Ovary (tissue), 7 donors: ENCODE measurements at regions not wholly inside any gene's neighbourhood (a gene's known extent, or its start where the extent isn't known, plus 50 kb on each side); places are given as distances from the start of the nearest gene placed in this dataset.

Experiments used
- DNase-seq, 5 donors: peaks; one replicate each; pipeline ENCODE4 v3.0.0-alpha.2; 2019 to 2020
- H3K27ac ChIP-seq, 2 donors: fragments of 200-600 bp; one replicate each; pipeline versions ENCODE4 v1.5.1 to v1.8.0; 2019 to 2022
- H3K27me3 ChIP-seq: fragments of 200-600 bp; one replicate; pipeline ENCODE4 v1.8.0; 2022
- H3K36me3 ChIP-seq: fragments of 200-600 bp; sonication (generic); one replicate; pipeline ENCODE4 v1.5.1; 2019
- H3K4me1 ChIP-seq: one replicate; pipeline ENCODE4 v1.8.1; 2013; ENCODE audit warnings: mild to moderate bottlenecking, moderate library complexity; ENCODE audit not compliant: insufficient read depth
- H3K4me3 ChIP-seq: fragments of 200-600 bp; sonication (generic); one replicate; pipeline ENCODE4 v1.5.1; 2017
- H3K9me3 ChIP-seq, 2 donors: fragments of 200-600 bp in 1 of 2; sonication (generic) in 1 of 2; one replicate each; pipeline versions ENCODE4 v1.5.1 to v1.8.1; 2013 to 2019; ENCODE audit warnings: mild to moderate bottlenecking in 1 of 2, moderate library complexity in 1 of 2
- EP300 ChIP-seq: sonication (generic); formaldehyde crosslinking; IDR thresholded peaks from one replicate; pipeline ENCODE4 v1.6.1; 2017; ENCODE audit warnings: antibody characterized with exemption
- POLR2A ChIP-seq: fragments of 450-650 bp; IDR thresholded peaks from one replicate; pipeline ENCODE4 v1.6.1; 2017; ENCODE audit warnings: antibody characterized with exemption, mild to moderate bottlenecking, moderate library complexity
- WGBS, 3 donors: extraction: QIAGEN DNeasy Blood & Tissue Kit in 1 of 3; methylation state at CpG; one replicate each; pipeline versions ENCODE4 v1.1.5 to v1.1.7; 2013 to 2017; 5-methylcytosine and 5-hydroxymethylcytosine counted together
- intact Hi-C, 4 donors: fragments of 100-400 bp; cut with DNase I; formaldehyde crosslinking; loops; one replicate each; pipeline versions ENCODE4 v1.11.0 to v1.15.1; 2022 to 2023
- TF ChIP-seq, protein P1 (sequence below), 3 donors: fragments of 450-650 bp in 2 of 3; fragments of 200-600 bp in 1 of 3; IDR thresholded peaks; one replicate each; pipeline versions ENCODE4 v1.5.1 to v1.8.0; 2016 to 2022; ENCODE audit warnings: antibody characterized with exemption in 3 of 3, mild to moderate bottlenecking in 1 of 3
- donor health status: DM: no; HTN: no; CAD: no; lungs with moderate emphysema.
- donor health status: DM: no; HTN: no; CAD: no.
- donor health status: Bipolar disorder and iron deficiency.
- donor health status: DM: no; HTN: no; CAD: no.
- donor health status: DM: yes; HTN: yes; CAD: no.

DNA sequence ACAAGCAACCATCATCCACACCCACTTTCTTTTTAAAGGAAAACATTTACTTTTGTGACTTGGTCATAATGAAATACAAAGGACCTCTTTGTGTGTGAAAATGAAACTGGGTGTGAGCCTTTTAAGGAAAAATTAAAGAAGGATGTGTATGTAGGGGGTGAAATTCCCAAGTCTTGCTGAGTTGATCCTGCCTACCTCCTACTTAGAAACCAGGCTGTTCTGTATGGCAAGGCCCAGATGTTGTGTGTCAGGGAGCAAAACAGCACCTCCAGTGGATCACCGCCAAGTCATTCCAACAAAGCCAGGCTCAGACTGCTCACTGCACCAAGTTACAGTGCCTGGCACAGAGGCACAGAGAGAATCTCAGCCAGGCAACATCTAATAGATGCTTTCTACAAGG lies 198.5 kb upstream of the FBN2 start:
- Histone ChIP-seq H3K9me3 (no peaks in the 10 kb centered on the region), H3K4me1 (no peaks in the 10 kb centered on the region), H3K36me3 (no peaks in the 10 kb centered on the region), H3K27me3 (no peaks in the 10 kb centered on the region), H3K4me3 (no peak overlapping the region), H3K27ac (no peak overlapping the region)
- DNase-seq: no peak
- TF ChIP-seq EP300: no peak
- TF ChIP-seq POLR2A: no peak
- TF ChIP-seq, protein P1, sequence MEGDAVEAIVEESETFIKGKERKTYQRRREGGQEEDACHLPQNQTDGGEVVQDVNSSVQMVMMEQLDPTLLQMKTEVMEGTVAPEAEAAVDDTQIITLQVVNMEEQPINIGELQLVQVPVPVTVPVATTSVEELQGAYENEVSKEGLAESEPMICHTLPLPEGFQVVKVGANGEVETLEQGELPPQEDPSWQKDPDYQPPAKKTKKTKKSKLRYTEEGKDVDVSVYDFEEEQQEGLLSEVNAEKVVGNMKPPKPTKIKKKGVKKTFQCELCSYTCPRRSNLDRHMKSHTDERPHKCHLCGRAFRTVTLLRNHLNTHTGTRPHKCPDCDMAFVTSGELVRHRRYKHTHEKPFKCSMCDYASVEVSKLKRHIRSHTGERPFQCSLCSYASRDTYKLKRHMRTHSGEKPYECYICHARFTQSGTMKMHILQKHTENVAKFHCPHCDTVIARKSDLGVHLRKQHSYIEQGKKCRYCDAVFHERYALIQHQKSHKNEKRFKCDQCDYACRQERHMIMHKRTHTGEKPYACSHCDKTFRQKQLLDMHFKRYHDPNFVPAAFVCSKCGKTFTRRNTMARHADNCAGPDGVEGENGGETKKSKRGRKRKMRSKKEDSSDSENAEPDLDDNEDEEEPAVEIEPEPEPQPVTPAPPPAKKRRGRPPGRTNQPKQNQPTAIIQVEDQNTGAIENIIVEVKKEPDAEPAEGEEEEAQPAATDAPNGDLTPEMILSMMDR (IDR thresholded peaks at IDR 0.05): no peak
- WGBS, 3 donors: 84 to 93% (median 84%) methylated on average over 1 of the region's 1 CpG
- intact Hi-C loops: no loop called here

DNA sequence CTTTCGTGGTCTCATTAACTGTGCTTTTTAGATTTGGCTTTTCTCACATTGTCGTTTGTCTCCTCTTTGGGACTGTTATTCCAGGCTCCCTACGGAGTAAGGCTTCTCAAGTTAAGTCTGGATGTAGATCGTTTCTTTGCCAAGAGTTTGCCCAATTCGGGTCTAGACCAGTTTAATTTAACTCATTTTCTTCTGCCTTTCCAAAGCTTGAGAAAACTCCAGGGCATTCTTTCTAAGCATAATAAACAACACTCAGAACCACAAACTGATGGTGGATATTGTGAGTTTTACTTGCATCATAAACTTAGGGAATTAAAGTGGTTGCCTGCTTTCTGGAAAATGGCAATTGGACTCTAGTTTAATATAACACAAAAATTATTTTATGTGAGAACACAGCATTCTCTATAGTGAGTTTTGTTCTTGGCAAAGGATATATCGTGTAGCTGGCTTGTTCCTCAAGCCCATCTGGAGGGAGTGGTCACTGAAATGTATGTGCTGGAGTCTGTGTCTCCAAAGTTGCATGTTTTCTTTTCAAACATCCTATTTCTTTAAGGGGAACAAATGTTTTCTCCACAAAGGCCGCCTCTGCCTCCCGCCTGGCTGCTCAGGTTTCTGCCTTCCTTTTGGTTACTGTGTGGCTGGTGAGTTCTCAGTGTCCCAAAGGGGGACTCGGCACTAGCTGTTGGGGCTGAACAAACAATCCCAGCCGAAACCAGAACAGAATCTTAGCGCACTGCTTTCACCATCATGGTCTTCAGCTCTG lies 211.3 kb upstream of the FBN2 start:
- Histone ChIP-seq H3K9me3 (no peaks in the 10 kb centered on the region), H3K27ac (no peak overlapping the region), H3K36me3 (no peaks in the 10 kb centered on the region), H3K27me3 (no peaks in the 10 kb centered on the region), H3K4me3 (no peak overlapping the region), H3K4me1 (no peaks in the 10 kb centered on the region)
- DNase-seq: no peak
- TF ChIP-seq, protein P1 (IDR thresholded peaks at IDR 0.05): no peak
- no peak for TF ChIP-seq EP300
- TF ChIP-seq POLR2A: no peak
- intact Hi-C loops: no loop called here
- WGBS, 3 donors: 15 to 26% (median 20%) methylated on average over 11 of the region's 11 CpGs

DNA sequence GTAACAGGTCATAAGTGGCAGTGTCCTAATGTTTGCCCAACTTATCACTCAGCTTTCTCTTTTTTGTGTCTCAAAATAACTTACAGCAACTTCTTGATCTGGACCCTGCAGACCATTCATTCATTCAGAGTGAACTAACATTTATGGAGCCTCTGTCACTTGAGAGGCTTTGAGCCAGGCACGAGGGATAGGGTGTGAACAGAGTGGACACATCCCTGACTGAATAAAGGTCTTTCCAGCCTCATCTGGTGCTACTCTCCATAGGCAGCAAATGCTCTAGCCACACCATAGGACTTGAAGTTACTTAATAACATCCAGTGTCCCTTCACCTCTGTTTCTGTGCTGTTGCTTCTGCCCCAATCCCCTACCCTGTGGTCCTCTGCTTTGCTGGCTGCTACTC lies 212.1 kb upstream of the FBN2 start:
- Histone ChIP-seq H3K36me3 (no peaks in the 10 kb centered on the region), H3K4me1 (no peaks in the 10 kb centered on the region), H3K9me3 (no peaks in the 10 kb centered on the region), H3K4me3 (no peak overlapping the region), H3K27me3 (no peaks in the 10 kb centered on the region), H3K27ac (no peak overlapping the region)
- intact Hi-C loops: no loop called here
- TF ChIP-seq, protein P1 (IDR thresholded peaks at IDR 0.05): no peak
- TF ChIP-seq EP300 (no peak), POLR2A (no peak)
- no peak for DNase-seq
- WGBS, 3 donors: 68 to 93% (median 78%) methylated on average over 1 of the region's 1 CpG

DNA sequence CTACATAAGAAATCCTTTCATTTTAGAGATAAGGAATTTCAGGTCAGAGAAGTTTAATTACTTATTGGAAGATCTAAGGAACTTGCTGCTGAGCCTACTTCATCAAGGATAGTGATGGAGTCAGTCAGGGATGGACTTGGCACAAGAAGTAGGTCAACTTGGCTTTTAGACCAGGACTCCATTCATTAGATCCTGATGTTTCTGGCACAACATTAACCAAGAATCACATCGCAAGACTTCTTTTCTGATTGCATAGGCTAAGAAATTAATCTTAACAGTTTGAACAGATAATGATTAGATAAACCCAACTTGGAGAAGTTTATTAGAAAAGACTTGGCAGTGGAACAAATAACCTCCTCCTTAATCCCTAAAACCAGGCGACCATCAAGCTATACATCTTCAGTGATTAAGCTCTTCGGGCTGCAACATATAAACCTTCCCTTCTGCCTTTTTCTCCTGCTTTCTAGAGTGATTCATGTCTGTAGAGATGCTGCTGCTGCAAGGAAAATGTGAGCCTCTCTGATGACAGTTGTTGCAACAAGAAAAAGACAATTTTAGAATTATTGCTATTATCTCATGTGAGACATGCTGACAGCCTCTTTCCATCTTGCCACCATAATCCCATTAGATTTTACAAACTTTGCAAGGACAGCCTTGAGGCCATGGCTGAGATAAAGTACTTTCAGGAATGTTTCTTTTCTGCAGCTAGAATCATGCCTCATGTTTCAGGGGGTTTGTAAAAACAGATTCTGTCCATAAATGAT lies 207.9 kb upstream of the SLC27A6 start:
- no peak for DNase-seq
- H3K4me1 ChIP-seq: no peaks in the 10 kb centered on the region
- 44 to 65% (median 55%) methylated on average over 3 of the region's 3 CpGs for WGBS, 3 donors
- no peaks in the 10 kb centered on the region for H3K9me3 ChIP-seq
- H3K4me3 ChIP-seq: no peak overlapping the region
- no peaks in the 10 kb centered on the region for H3K36me3 ChIP-seq
- no peak overlapping the region for H3K27ac ChIP-seq
- no peaks in the 10 kb centered on the region for H3K27me3 ChIP-seq
- TF ChIP-seq, protein P1 (IDR thresholded peaks at IDR 0.05): no peak
- TF ChIP-seq EP300: no peak
- TF ChIP-seq POLR2A: no peak
- intact Hi-C loops: no loop called here
